ENCODE measurements at regions not wholly inside any gene's neighbourhood (a gene's known extent, or its start where the extent isn't known, plus 50 kb on each side); places are given as distances from the start of the nearest gene placed in this dataset.

GRCh38 chr17:63178530-63178929 is 212.5 kb downstream of the TANC2 start:
- Mint-ChIP-seq H3K27ac (ENCODE audit: unreplicated experiment) (no peak overlapping the region), H3K9me3 (ENCODE audit: unreplicated experiment) (peaks cover 6% of the 10 kb centered on the region), H3K4me1 (ENCODE audit: unreplicated experiment) (peaks cover 12% of the 10 kb centered on the region)

GRCh38 chr17:63181856-63182255 is 215.8 kb downstream of the TANC2 start:
- H3K4me3 Mint-ChIP-seq (ENCODE audit: unreplicated experiment) = no peak overlapping the region

More at GRCh38 chr17:63178530-63178929, 212.5 kb downstream of the TANC2 start:
- no peak overlapping the region for H3K4me3 Mint-ChIP-seq (ENCODE audit: unreplicated experiment)
- no peak for DNase-seq (ENCODE audit: extremely low spot score, unreplicated experiment)
- no peaks in the 10 kb centered on the region for H3K27me3 Mint-ChIP-seq (ENCODE audit: unreplicated experiment)
- H3K36me3 Mint-ChIP-seq (ENCODE audit: unreplicated experiment) = peaks cover 6% of the 10 kb centered on the region
- no peak for TF ChIP-seq CTCF (IDR thresholded peaks at IDR 0.05)

GRCh38 chr17:63185420-63185819 is 219.4 kb downstream of the TANC2 start:
- peaks cover 6% of the 10 kb centered on the region for H3K9me3 Mint-ChIP-seq (ENCODE audit: unreplicated experiment)
- TF ChIP-seq CTCF (IDR thresholded peaks at IDR 0.05) = peak; percentile 13
- DNase-seq (ENCODE audit: extremely low spot score, unreplicated experiment) = no peak
- H3K27me3 Mint-ChIP-seq (ENCODE audit: unreplicated experiment) = no peaks in the 10 kb centered on the region
- peaks cover 6% of the 10 kb centered on the region for H3K36me3 Mint-ChIP-seq (ENCODE audit: unreplicated experiment)
- no peak overlapping the region for H3K4me3 Mint-ChIP-seq (ENCODE audit: unreplicated experiment)
- no peak overlapping the region for H3K27ac Mint-ChIP-seq (ENCODE audit: unreplicated experiment)
- H3K4me1 Mint-ChIP-seq (ENCODE audit: unreplicated experiment) = peaks cover 10% of the 10 kb centered on the region

More at GRCh38 chr17:63181856-63182255, 215.8 kb downstream of the TANC2 start:
- no peak for DNase-seq (ENCODE audit: extremely low spot score, unreplicated experiment)
- Mint-ChIP-seq H3K36me3 (ENCODE audit: unreplicated experiment) (peaks cover 4% of the 10 kb centered on the region), H3K27me3 (ENCODE audit: unreplicated experiment) (no peaks in the 10 kb centered on the region), H3K27ac (ENCODE audit: unreplicated experiment) (no peak overlapping the region), H3K4me1 (ENCODE audit: unreplicated experiment) (peaks cover 20% of the 10 kb centered on the region), H3K9me3 (ENCODE audit: unreplicated experiment) (no peaks in the 10 kb centered on the region)
- TF ChIP-seq CTCF (IDR thresholded peaks at IDR 0.05) = no peak

GRCh38 chr17:63189082-63189481 is 223.0 kb downstream of the TANC2 start:
- TF ChIP-seq CTCF (IDR thresholded peaks at IDR 0.05) = no peak
- Mint-ChIP-seq H3K9me3 (ENCODE audit: unreplicated experiment) (peaks cover 6% of the 10 kb centered on the region), H3K36me3 (ENCODE audit: unreplicated experiment) (peaks cover 4% of the 10 kb centered on the region), H3K4me3 (ENCODE audit: unreplicated experiment) (no peak overlapping the region), H3K27ac (ENCODE audit: unreplicated experiment) (no peak overlapping the region), H3K4me1 (ENCODE audit: unreplicated experiment) (peaks cover 14% of the 10 kb centered on the region), H3K27me3 (ENCODE audit: unreplicated experiment) (no peaks in the 10 kb centered on the region)
- no peak for DNase-seq (ENCODE audit: extremely low spot score, unreplicated experiment)

GRCh38 chr17:63189930-63190329 is 223.9 kb downstream of the TANC2 start:
- H3K4me1 Mint-ChIP-seq (ENCODE audit: unreplicated experiment) = peaks cover 14% of the 10 kb centered on the region
- no peak for TF ChIP-seq CTCF (IDR thresholded peaks at IDR 0.05)
- H3K27ac Mint-ChIP-seq (ENCODE audit: unreplicated experiment) = no peak overlapping the region
- H3K9me3 Mint-ChIP-seq (ENCODE audit: unreplicated experiment) = peaks cover 6% of the 10 kb centered on the region
- peaks cover 4% of the 10 kb centered on the region for H3K36me3 Mint-ChIP-seq (ENCODE audit: unreplicated experiment)
- no peaks in the 10 kb centered on the region for H3K27me3 Mint-ChIP-seq (ENCODE audit: unreplicated experiment)
- no peak for DNase-seq (ENCODE audit: extremely low spot score, unreplicated experiment)
- H3K4me3 Mint-ChIP-seq (ENCODE audit: unreplicated experiment) = no peak overlapping the region
